CD14-positive monocyte (primary cell): ENCODE measurements at regions not wholly inside any gene's neighbourhood (a gene's known extent, or its start where the extent isn't known, plus 50 kb on each side); places are given as distances from the start of the nearest gene placed in this dataset.

Experiments
- DNase-seq, 3 donors: peaks; one replicate each; pipeline ENCODE4 v3.0.0-alpha.2; 2011 to 2022
- H2AFZ ChIP-seq: 2 replicates; pipeline ENCODE4 v1.6.0; 2012; ENCODE audit warnings: mild to moderate bottlenecking, low read depth, low read length, inconsistent platforms; ENCODE audit not compliant: insufficient read depth, poor library complexity, severe bottlenecking
- H3K27ac ChIP-seq, 2 donors: 1 replicate in 1 of 2; 2 replicates in 1 of 2; pipeline ENCODE4 v1.5.1; 2012 to 2013; ENCODE audit warnings: low read length in 2 of 2, control low read depth in 1 of 2, inconsistent platforms in 1 of 2, low read depth in 1 of 2, mild to moderate bottlenecking in 1 of 2
- H3K27me3 ChIP-seq, 2 donors: one replicate each; pipeline versions ENCODE4 v1.6.0 to v1.6.1; 2011 to 2013; ENCODE audit warnings: low read length in 2 of 2; ENCODE audit not compliant: control insufficient read depth in 2 of 2, insufficient read depth in 2 of 2
- H3K36me3 ChIP-seq, 2 donors: replicated peaks in 1 of 2; 1 replicate in 1 of 2; 2 replicates in 1 of 2; pipeline versions ENCODE4 v1.5.1 to v1.6.1; 2012 to 2013; ENCODE audit warnings: low read length in 2 of 2, control low read depth in 1 of 2, inconsistent platforms in 1 of 2, mild to moderate bottlenecking in 1 of 2; ENCODE audit not compliant: insufficient read depth in 2 of 2, control insufficient read depth in 1 of 2
- H3K4me1 ChIP-seq, 2 donors: 1 replicate in 1 of 2; 2 replicates in 1 of 2; pipeline versions ENCODE4 v1.5.1 to v1.6.1; 2012 to 2013; ENCODE audit warnings: low read length in 2 of 2, control low read depth in 1 of 2, inconsistent platforms in 1 of 2, mild to moderate bottlenecking in 1 of 2, moderate library complexity in 1 of 2; ENCODE audit not compliant: insufficient read depth in 2 of 2, control insufficient read depth in 1 of 2
- H3K4me2 ChIP-seq: replicated peaks from 2 replicates; pipeline ENCODE3; 2012; ENCODE audit warnings: low read length, moderate library complexity, mild to moderate bottlenecking; ENCODE audit not compliant: poor library complexity, severe bottlenecking; ENCODE audit errors: extremely low read depth
- H3K4me3 ChIP-seq, 3 experiments: fragments of 200-600 bp in 1 of 3; sonication (generic) in 1 of 3; replicated peaks in 1 of 3; 1 replicate in 2 of 3; 2 replicates in 1 of 3; pipeline ENCODE4 v1.5.1; 2011 to 2013; ENCODE audit warnings: low read length in 3 of 3, mild to moderate bottlenecking in 3 of 3, control low read depth in 2 of 3, low read depth in 2 of 3, inconsistent platforms in 1 of 3, moderate library complexity in 1 of 3
- H3K79me2 ChIP-seq: 2 replicates; pipeline ENCODE4 v1.6.0; 2012; ENCODE audit warnings: mild to moderate bottlenecking, control low read depth, inconsistent platforms, low read length, moderate library complexity; ENCODE audit not compliant: insufficient read depth
- H3K9ac ChIP-seq: 2 replicates; pipeline ENCODE4 v1.6.0; 2017; ENCODE audit warnings: low read length, mild to moderate bottlenecking; ENCODE audit not compliant: insufficient read depth, poor library complexity, severe bottlenecking
- H3K9me3 ChIP-seq, 2 donors: replicated peaks in 1 of 2; 1 replicate in 1 of 2; 2 replicates in 1 of 2; pipeline versions ENCODE4 v1.5.1 to v1.6.1; 2012 to 2013; ENCODE audit warnings: low read length in 2 of 2, control low read depth in 1 of 2; ENCODE audit not compliant: control insufficient read depth in 1 of 2, insufficient read depth in 1 of 2
- H4K20me1 ChIP-seq: 2 replicates; pipeline ENCODE4 v1.6.0; 2012; ENCODE audit warnings: mild to moderate bottlenecking, low read length, control low read depth, moderate library complexity; ENCODE audit not compliant: insufficient read depth
- H3K27ac Mint-ChIP-seq, 7 donors: one replicate each; pipeline ENCODE4 v1.8.0; 2020; ENCODE audit warnings: mild to moderate bottlenecking in 7 of 7, mixed read lengths in 7 of 7, moderate library complexity in 6 of 7, inconsistent platforms in 2 of 7
- H3K27me3 Mint-ChIP-seq, 3 donors: one replicate each; pipeline ENCODE4 v1.8.0; 2021 to 2022; ENCODE audit warnings: low read depth in 3 of 3, mild to moderate bottlenecking in 3 of 3, mixed read lengths in 3 of 3, moderate library complexity in 3 of 3, inconsistent platforms in 1 of 3
- H3K36me3 Mint-ChIP-seq, 2 donors: one replicate each; pipeline ENCODE4 v1.8.0; 2020; ENCODE audit warnings: mixed read lengths in 2 of 2, inconsistent platforms in 1 of 2, mild to moderate bottlenecking in 1 of 2
- H3K4me1 Mint-ChIP-seq: one replicate; pipeline ENCODE4 v1.8.0; 2020; ENCODE audit warnings: mild to moderate bottlenecking, mixed read lengths
- H3K4me3 Mint-ChIP-seq, 2 donors: one replicate each; pipeline ENCODE4 v1.8.0; 2020; ENCODE audit warnings: mild to moderate bottlenecking in 2 of 2, mixed read lengths in 2 of 2, moderate library complexity in 1 of 2
- H3K9me3 Mint-ChIP-seq, 7 donors: one replicate each; pipeline ENCODE4 v1.8.0; 2020 to 2022; ENCODE audit warnings: mixed read lengths in 7 of 7, mild to moderate bottlenecking in 6 of 7, moderate library complexity in 6 of 7, inconsistent platforms in 2 of 7
- CTCF ChIP-seq: fragments of 200-600 bp; IDR thresholded peaks from one replicate; pipeline ENCODE4 v1.8.0; 2022; ENCODE audit warnings: antibody characterized with exemption, mild to moderate bottlenecking
- WGBS: methylation state at CpG from one replicate; pipeline ENCODE4 v1.1.5; 2013; ENCODE audit warnings: missing lambda C conversion rate; ENCODE audit not compliant: insufficient coverage; 5-methylcytosine and 5-hydroxymethylcytosine counted together
- intact Hi-C, 2 donors: fragments of 100-400 bp; cut with micrococcal nuclease; formaldehyde crosslinking; loops; one replicate each; pipeline versions ENCODE4 v1.15.0 to v1.15.1; 2023

DNA sequence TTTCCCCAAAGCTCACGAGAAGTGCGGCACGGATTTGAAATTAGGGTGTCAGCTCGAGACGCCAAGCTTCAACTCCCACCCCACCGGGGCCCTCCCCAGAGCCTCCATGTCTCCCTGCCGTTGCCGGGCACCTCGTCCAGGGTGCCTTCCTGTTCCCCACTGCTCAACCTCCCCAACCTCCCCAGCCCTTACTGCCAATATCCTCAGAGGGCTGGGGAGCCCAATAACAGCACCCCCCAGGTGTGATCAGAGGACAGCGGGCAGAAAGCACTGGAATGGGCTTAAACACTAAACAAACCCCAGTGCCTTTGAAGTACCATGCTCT, 1336.4 kb downstream of the TBC1D22A start:
- H3K9me3 ChIP-seq = peaks cover 0 to 7% of the 10 kb centered on the region in 2 donors
- H3K36me3 ChIP-seq = no peaks in the 10 kb centered on the region
- H3K27ac ChIP-seq = no peak overlapping the region
- H3K79me2 ChIP-seq = no peaks in the 10 kb centered on the region
- Mint-ChIP-seq H3K36me3 (no peaks in the 10 kb centered on the region), H3K4me3 (peak overlapping the region in 1 of 2 donors; percentile 73), H3K4me1 (peaks cover 26% of the 10 kb centered on the region), H3K27me3 (peaks cover 2 to 9% (median 5%) of the 10 kb centered on the region in 3 donors), H3K9me3 (peaks cover 0 to 10% (median 6%) of the 10 kb centered on the region in 7 donors), H3K27ac (peak overlapping the region in 1 of 7 donors; percentile 10)
- intact Hi-C loops = no loop called here
- H3K4me1 ChIP-seq = peaks cover 12 to 24% of the 10 kb centered on the region in 2 donors
- no peak overlapping the region for H3K9ac ChIP-seq
- TF ChIP-seq CTCF = no peak
- H3K4me2 ChIP-seq = peak overlapping the region; percentile 52
- H3K27me3 ChIP-seq = no peaks in the 10 kb centered on the region
- no peak overlapping the region for H2AFZ ChIP-seq
- H4K20me1 ChIP-seq = no peaks in the 10 kb centered on the region
- DNase-seq = no peak
- 13% methylated on average over 10 of the region's 10 CpGs for WGBS
- H3K4me3 ChIP-seq = peak overlapping the region in 1 of 3 experiments; percentile 42

DNA sequence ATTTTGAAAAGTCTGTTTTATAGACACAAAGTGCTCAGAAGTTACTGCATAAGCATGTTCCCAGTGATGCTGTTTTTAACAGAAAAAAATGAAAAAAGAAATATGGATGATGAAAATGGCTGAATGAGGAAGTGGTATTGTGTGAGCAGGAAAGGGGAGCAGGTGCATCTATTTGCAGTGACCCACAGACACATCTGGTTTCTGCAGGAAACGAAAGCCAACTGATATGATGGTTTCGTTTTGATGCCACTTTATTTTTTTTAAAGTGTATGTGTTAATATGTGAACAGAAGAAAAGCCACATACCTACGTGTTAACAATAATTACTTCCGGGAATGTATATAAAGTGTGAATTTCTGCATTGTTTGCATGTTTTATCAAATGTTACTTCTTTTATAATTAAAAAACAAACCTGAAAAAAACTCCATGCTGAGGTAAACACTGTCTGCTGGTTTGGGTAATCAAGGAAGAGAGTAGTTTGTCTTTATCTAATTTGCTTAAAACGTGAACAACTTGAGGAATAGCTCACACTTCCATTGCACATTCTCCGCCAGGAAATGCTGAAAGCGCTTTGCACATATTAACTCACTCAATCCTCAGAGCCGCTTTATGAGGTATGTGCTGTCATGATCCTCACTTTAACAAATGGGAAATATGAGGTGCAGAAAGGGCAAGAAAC, 1335.9 kb downstream of the TBC1D22A start:
- Mint-ChIP-seq H3K27me3 (peaks cover 2 to 9% (median 5%) of the 10 kb centered on the region in 3 donors), H3K36me3 (no peaks in the 10 kb centered on the region), H3K4me1 (peaks cover 26% of the 10 kb centered on the region), H3K27ac (peak overlapping the region in 1 of 7 donors; percentile 10), H3K4me3 (peak overlapping the region in 1 of 2 donors; percentile 73), H3K9me3 (peaks cover 0 to 10% (median 6%) of the 10 kb centered on the region in 7 donors)
- H3K36me3 ChIP-seq = no peaks in the 10 kb centered on the region
- no peak for TF ChIP-seq CTCF
- H3K9ac ChIP-seq = no peak overlapping the region
- DNase-seq = peak in 1 of 3 donors; percentile 9
- H3K79me2 ChIP-seq = no peaks in the 10 kb centered on the region
- H3K4me1 ChIP-seq = peaks cover 12 to 24% of the 10 kb centered on the region in 2 donors
- no peak overlapping the region for H3K27ac ChIP-seq
- H2AFZ ChIP-seq = no peak overlapping the region
- H3K4me2 ChIP-seq = peak overlapping the region; percentile 52
- H3K27me3 ChIP-seq = no peaks in the 10 kb centered on the region
- peaks cover 0 to 7% of the 10 kb centered on the region in 2 donors for H3K9me3 ChIP-seq
- no peaks in the 10 kb centered on the region for H4K20me1 ChIP-seq
- WGBS = no CpG with 5 or more reads among the region's 8 CpGs
- H3K4me3 ChIP-seq = peak overlapping the region in 1 of 3 experiments; percentile 42
- intact Hi-C loops = no loop called here
